MM.1S (cell line): ENCODE measurements at regions not wholly inside any gene's neighbourhood (a gene's known extent, or its start where the extent isn't known, plus 50 kb on each side); places are given as distances from the start of the nearest gene placed in this dataset.

Experiments
- DNase-seq: peaks from one replicate; pipeline ENCODE4 v3.0.0-alpha.2; 2015
- H2AFZ ChIP-seq: fragments of 300-600 bp; sonication (generic); 2 replicates; pipeline ENCODE4 v1.6.0; 2016; ENCODE audit warnings: antibody characterized with exemption, low read length
- H3F3A ChIP-seq: fragments of 300-600 bp; sonication (generic); 2 replicates; pipeline ENCODE4 v1.6.1; 2016; ENCODE audit warnings: mild to moderate bottlenecking, antibody characterized with exemption, low read length, moderate library complexity, mixed read lengths; ENCODE audit not compliant: insufficient read depth
- H3K27ac ChIP-seq: fragments of 300-600 bp; sonication (generic); 2 replicates; pipeline ENCODE4 v1.5.1; 2016; ENCODE audit warnings: mild to moderate bottlenecking, low read length
- H3K27me3 ChIP-seq: fragments of 300-600 bp; sonication (generic); replicated peaks from 2 replicates; pipeline ENCODE4 v1.6.0; 2016; ENCODE audit warnings: low read length; ENCODE audit not compliant: insufficient read depth
- H3K36me3 ChIP-seq: fragments of 300-600 bp; sonication (generic); replicated peaks from 2 replicates; pipeline ENCODE4 v1.6.1; 2016; ENCODE audit warnings: mild to moderate bottlenecking, low read length, mixed read lengths; ENCODE audit not compliant: insufficient read depth
- H3K4me1 ChIP-seq: fragments of 300-600 bp; sonication (generic); 2 replicates; pipeline ENCODE4 v1.6.1; 2016; ENCODE audit warnings: low read length, mixed read lengths
- H3K4me2 ChIP-seq: fragments of 300-600 bp; sonication (generic); 2 replicates; pipeline ENCODE4 v1.6.0; 2016; ENCODE audit warnings: low read depth, low read length
- H3K4me3 ChIP-seq: fragments of 300-600 bp; sonication (generic); 2 replicates; pipeline ENCODE4 v1.5.1; 2016; ENCODE audit warnings: low read length, mixed read lengths
- H3K79me2 ChIP-seq: fragments of 300-600 bp; sonication (generic); 2 replicates; pipeline ENCODE4 v1.6.1; 2016; ENCODE audit warnings: mixed run types, low read length, mixed read lengths
- H3K9ac ChIP-seq: fragments of 300-600 bp; sonication (generic); 2 replicates; pipeline ENCODE4 v1.6.1; 2016; ENCODE audit warnings: low read length, mixed read lengths
- H3K9me2 ChIP-seq: fragments of 300-600 bp; sonication (generic); replicated peaks from 2 replicates; pipeline ENCODE4 v1.6.1; 2016; ENCODE audit warnings: mild to moderate bottlenecking, low read length, mixed read lengths; ENCODE audit not compliant: insufficient read depth
- H3K9me3 ChIP-seq: fragments of 300-600 bp; sonication (generic); replicated peaks from 2 replicates; pipeline ENCODE4 v1.6.1; 2016; ENCODE audit warnings: mild to moderate bottlenecking, low read length, mixed read lengths; ENCODE audit not compliant: insufficient read depth
- H4K20me1 ChIP-seq: fragments of 300-600 bp; sonication (generic); 2 replicates; pipeline ENCODE4 v1.6.1; 2016; ENCODE audit warnings: mild to moderate bottlenecking, low read length, moderate library complexity, mixed read lengths; ENCODE audit not compliant: insufficient read depth
- EZH2 ChIP-seq: fragments of 300-600 bp; sonication (generic); optimal IDR thresholded peaks from 2 replicates; pipeline ENCODE3; 2017; ENCODE audit warnings: low read depth, mild to moderate bottlenecking, antibody characterized with exemption, low read length, mixed read lengths
- EZH2phosphoT487 ChIP-seq: fragments of 300-600 bp; sonication (generic); IDR thresholded peaks from 2 replicates; pipeline ENCODE4 v1.6.1; 2018; ENCODE audit warnings: antibody characterized with exemption, low read length
- TF ChIP-seq, protein P1 (sequence below): fragments of 300-600 bp; sonication (generic); IDR thresholded peaks from 2 replicates; pipeline ENCODE4 v1.5.1; 2016; ENCODE audit warnings: antibody characterized with exemption, low read length, mixed read lengths

DNA sequence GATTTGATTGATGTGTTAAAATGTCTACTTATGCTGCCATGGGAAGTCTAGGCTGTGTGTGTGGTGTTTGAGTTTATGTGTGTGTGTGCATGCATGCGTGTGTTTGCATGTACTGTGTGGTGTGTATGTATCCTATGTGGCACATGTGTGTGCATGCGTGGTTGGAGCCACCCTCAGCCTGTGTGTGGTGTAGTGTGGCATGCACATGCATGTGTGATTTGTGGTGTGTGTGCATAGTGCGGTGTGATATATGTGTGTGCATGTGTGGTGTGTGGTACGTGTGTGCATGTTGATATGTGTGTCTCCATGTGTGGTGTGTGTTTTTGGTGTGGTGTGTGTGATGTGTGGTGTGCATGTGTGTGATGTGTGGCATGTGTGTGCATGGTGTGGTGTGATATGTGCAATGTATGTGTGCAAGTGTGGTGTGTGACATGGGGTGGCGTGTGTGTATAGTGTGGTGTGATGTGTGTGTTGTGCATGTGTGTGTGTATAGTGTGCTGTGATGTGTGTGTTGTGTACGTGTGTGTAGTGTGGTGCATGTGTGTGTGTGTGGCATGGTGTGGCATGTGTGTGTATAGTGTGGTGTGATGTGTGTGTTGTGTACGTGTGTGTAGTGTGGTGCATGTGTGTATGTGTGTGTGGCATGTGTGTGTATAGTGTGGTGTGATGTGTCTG, 66.6 kb upstream of the HDAC4 start:
- no peaks in the 10 kb centered on the region for H3F3A ChIP-seq
- no peaks in the 10 kb centered on the region for H3K9me2 ChIP-seq
- no peak overlapping the region for H3K27ac ChIP-seq
- no peak overlapping the region for H3K9ac ChIP-seq
- DNase-seq, result no peak
- no peaks in the 10 kb centered on the region for H3K36me3 ChIP-seq
- H2AFZ ChIP-seq, result no peak overlapping the region
- TF ChIP-seq, protein P1, sequence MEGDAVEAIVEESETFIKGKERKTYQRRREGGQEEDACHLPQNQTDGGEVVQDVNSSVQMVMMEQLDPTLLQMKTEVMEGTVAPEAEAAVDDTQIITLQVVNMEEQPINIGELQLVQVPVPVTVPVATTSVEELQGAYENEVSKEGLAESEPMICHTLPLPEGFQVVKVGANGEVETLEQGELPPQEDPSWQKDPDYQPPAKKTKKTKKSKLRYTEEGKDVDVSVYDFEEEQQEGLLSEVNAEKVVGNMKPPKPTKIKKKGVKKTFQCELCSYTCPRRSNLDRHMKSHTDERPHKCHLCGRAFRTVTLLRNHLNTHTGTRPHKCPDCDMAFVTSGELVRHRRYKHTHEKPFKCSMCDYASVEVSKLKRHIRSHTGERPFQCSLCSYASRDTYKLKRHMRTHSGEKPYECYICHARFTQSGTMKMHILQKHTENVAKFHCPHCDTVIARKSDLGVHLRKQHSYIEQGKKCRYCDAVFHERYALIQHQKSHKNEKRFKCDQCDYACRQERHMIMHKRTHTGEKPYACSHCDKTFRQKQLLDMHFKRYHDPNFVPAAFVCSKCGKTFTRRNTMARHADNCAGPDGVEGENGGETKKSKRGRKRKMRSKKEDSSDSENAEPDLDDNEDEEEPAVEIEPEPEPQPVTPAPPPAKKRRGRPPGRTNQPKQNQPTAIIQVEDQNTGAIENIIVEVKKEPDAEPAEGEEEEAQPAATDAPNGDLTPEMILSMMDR, result no peak
- TF ChIP-seq EZH2, result no peak
- H3K4me2 ChIP-seq, result no peak overlapping the region
- no peaks in the 10 kb centered on the region for H3K9me3 ChIP-seq
- H3K4me3 ChIP-seq, result no peak overlapping the region
- H3K4me1 ChIP-seq, result no peaks in the 10 kb centered on the region
- H4K20me1 ChIP-seq, result no peaks in the 10 kb centered on the region
- H3K79me2 ChIP-seq, result no peaks in the 10 kb centered on the region
- no peaks in the 10 kb centered on the region for H3K27me3 ChIP-seq

DNA sequence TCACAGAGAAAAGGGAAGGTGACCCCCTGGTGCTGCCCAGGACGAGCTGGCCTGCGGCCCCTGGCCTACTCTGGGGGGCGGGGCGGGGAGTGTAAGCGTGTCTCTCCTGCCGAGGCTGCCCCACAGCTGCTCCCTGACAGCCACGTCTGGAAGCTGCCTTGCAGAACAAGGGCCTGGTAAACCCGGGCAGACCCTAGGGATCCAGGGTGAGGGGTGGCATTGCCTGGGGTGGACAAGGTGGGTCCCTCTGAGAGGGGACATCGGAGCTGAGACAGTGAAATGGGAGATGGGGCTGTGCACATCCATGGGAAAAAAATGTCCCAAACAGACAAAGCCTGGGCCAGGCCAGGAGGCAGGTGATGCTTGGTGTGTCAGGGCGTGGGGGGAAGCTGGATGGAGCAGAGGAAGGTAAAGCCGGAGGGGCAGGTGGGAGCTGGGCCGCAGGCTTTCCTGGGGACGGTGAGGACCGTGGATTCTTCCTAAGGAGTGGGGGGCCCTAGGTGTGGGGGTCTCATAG, 66.0 kb upstream of the HDAC4 start:
- Histone ChIP-seq H4K20me1 (no peaks in the 10 kb centered on the region), H3K9ac (no peak overlapping the region), H3K36me3 (no peaks in the 10 kb centered on the region), H3K4me3 (no peak overlapping the region), H3K27ac (no peak overlapping the region), H3F3A (no peaks in the 10 kb centered on the region), H3K9me3 (no peaks in the 10 kb centered on the region), H3K9me2 (no peaks in the 10 kb centered on the region), H3K4me2 (no peak overlapping the region), H3K4me1 (no peaks in the 10 kb centered on the region), H3K79me2 (no peaks in the 10 kb centered on the region), H3K27me3 (no peaks in the 10 kb centered on the region), H2AFZ (no peak overlapping the region)
- DNase-seq, result no peak
- TF ChIP-seq, protein P1, result no peak
- TF ChIP-seq EZH2phosphoT487, result no peak

GRCh38 chr2:239466061-239466754, 65.4 kb upstream of the HDAC4 start:
- Histone ChIP-seq H3K9me2 (no peaks in the 10 kb centered on the region), H4K20me1 (no peaks in the 10 kb centered on the region), H3K9me3 (no peaks in the 10 kb centered on the region), H3K79me2 (no peaks in the 10 kb centered on the region), H3K36me3 (no peaks in the 10 kb centered on the region), H3K27ac (no peak overlapping the region), H3K9ac (no peak overlapping the region), H3K4me2 (no peak overlapping the region), H3F3A (no peaks in the 10 kb centered on the region), H3K4me3 (no peak overlapping the region), H2AFZ (no peak overlapping the region), H3K4me1 (no peaks in the 10 kb centered on the region), H3K27me3 (no peaks in the 10 kb centered on the region)
- no peak for TF ChIP-seq EZH2phosphoT487
- TF ChIP-seq, protein P1, result no peak
- TF ChIP-seq EZH2, result no peak
- no peak for DNase-seq
